Lower lobe of right lung (tissue), 2 donors: ENCODE measurements at regions not wholly inside any gene's neighbourhood (a gene's known extent, or its start where the extent isn't known, plus 50 kb on each side); places are given as distances from the start of the nearest gene placed in this dataset.

Experiments used
- ATAC-seq, 2 donors: fragments of 200-7000 bp; cut with Tn5 transposase; one replicate each; pipeline ENCODE4 v1.9.1; 2020 to 2022; ENCODE audit warnings: mild to moderate bottlenecking in 2 of 2, moderate library complexity in 2 of 2
- DNase-seq: peaks from one replicate; pipeline ENCODE4 v3.0.0-alpha.2; 2020
- H3K27ac ChIP-seq: fragments of 200-600 bp; one replicate; pipeline ENCODE4 v1.8.0; 2022
- H3K27me3 ChIP-seq: fragments of 200-600 bp; one replicate; pipeline ENCODE4 v1.8.0; 2022; ENCODE audit warnings: low read depth
- H3K36me3 ChIP-seq: fragments of 200-600 bp; one replicate; pipeline ENCODE4 v1.8.0; 2022; ENCODE audit warnings: mild to moderate bottlenecking
- H3K4me1 ChIP-seq: fragments of 200-600 bp; one replicate; pipeline ENCODE4 v1.8.0; 2022
- H3K4me3 ChIP-seq: fragments of 200-600 bp; one replicate; pipeline ENCODE4 v1.8.0; 2022; ENCODE audit warnings: mild to moderate bottlenecking
- H3K9me3 ChIP-seq: fragments of 200-600 bp; one replicate; pipeline ENCODE4 v1.8.0; 2022
- intact Hi-C: fragments of 100-400 bp; cut with DNase I; formaldehyde crosslinking; loops from one replicate; pipeline ENCODE4 v1.11.0; 2022
- TF ChIP-seq, protein P1 (sequence below): fragments of 200-600 bp; IDR thresholded peaks from one replicate; pipeline ENCODE4 v1.8.0; 2022; ENCODE audit warnings: antibody characterized with exemption, mild to moderate bottlenecking
- donor health status: DM: no; HTN: yes; CAD: no; lungs with severe emphysema.

DNA sequence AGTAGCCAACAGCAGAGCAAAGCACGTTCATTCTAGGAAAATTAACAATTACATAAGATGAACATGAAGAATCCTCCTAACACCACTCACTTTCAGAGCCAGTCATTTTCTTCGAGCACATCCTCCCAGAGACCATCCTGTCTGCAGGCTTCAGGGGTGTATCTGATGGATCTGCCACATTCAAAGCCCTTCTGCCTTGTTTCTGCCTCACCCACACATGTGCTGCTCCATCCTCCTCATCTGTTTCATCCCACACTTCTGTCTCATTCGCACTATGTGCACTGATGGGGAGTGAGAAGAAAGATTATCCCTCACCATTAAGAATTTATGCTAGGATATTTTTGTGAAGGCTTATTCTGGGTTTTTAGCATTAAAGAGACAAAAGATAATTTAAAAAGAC is 287.9 kb upstream of the PKDCC start:
- Histone ChIP-seq H3K4me3 (no peak overlapping the region), H3K27me3 (no peaks in the 10 kb centered on the region), H3K4me1 (no peaks in the 10 kb centered on the region), H3K9me3 (no peaks in the 10 kb centered on the region), H3K27ac (no peak overlapping the region), H3K36me3 (no peaks in the 10 kb centered on the region)
- ATAC-seq (no peak), DNase-seq (no peak)
- TF ChIP-seq, protein P1, sequence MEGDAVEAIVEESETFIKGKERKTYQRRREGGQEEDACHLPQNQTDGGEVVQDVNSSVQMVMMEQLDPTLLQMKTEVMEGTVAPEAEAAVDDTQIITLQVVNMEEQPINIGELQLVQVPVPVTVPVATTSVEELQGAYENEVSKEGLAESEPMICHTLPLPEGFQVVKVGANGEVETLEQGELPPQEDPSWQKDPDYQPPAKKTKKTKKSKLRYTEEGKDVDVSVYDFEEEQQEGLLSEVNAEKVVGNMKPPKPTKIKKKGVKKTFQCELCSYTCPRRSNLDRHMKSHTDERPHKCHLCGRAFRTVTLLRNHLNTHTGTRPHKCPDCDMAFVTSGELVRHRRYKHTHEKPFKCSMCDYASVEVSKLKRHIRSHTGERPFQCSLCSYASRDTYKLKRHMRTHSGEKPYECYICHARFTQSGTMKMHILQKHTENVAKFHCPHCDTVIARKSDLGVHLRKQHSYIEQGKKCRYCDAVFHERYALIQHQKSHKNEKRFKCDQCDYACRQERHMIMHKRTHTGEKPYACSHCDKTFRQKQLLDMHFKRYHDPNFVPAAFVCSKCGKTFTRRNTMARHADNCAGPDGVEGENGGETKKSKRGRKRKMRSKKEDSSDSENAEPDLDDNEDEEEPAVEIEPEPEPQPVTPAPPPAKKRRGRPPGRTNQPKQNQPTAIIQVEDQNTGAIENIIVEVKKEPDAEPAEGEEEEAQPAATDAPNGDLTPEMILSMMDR: no peak
- intact Hi-C loops: no loop called here

DNA sequence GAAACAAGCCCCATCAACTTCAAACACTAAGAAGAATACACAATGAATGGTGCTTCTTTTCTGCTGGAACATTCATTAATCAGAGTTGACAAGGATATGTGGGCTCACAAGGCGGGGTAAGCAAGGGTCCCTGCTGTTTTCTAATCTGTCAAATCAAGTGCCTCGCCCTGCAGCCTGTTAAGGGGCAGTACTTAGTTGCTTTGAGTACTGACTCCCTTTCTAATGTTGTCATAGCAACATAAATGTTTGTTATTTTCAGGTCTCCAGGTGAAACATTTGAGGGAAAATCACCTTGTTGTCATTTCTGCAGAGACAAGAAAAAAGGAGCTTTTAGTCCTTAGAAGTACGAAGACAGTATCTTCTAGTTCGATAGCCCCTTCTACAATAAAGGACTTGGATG is 284.7 kb upstream of the PKDCC start:
- TF ChIP-seq, protein P1: no peak
- Histone ChIP-seq H3K9me3 (no peaks in the 10 kb centered on the region), H3K27me3 (no peaks in the 10 kb centered on the region), H3K4me3 (no peak overlapping the region), H3K36me3 (no peaks in the 10 kb centered on the region), H3K4me1 (no peaks in the 10 kb centered on the region), H3K27ac (no peak overlapping the region)
- ATAC-seq (no peak), DNase-seq (no peak)
- intact Hi-C loops: no loop called here

DNA sequence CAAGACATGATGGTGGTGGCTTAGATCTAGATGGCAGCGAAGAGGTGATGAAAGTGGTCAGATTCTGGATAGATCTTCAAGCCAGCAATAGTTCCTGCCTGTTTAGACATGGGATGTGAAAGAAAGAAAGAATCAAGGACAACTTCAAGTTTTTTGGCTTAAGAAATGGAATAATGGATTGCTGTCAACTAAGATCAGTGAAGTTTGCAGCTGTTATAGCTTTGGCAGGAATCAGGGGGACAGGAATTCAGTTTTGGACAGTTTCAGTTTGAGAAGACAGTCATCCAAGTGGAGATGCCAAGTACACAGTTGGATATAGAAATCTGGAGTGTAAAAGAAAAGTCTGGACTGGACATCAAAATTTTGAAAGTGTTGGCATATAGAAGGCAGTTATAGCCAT is 283.7 kb upstream of the PKDCC start:
- intact Hi-C loops: no loop called here
- TF ChIP-seq, protein P1: no peak
- H3K4me3 ChIP-seq: no peak overlapping the region
- no peaks in the 10 kb centered on the region for H3K4me1 ChIP-seq
- H3K36me3 ChIP-seq: no peaks in the 10 kb centered on the region
- no peak for DNase-seq
- H3K27me3 ChIP-seq: no peaks in the 10 kb centered on the region
- no peaks in the 10 kb centered on the region for H3K9me3 ChIP-seq
- no peak for ATAC-seq
- H3K27ac ChIP-seq: no peak overlapping the region

DNA sequence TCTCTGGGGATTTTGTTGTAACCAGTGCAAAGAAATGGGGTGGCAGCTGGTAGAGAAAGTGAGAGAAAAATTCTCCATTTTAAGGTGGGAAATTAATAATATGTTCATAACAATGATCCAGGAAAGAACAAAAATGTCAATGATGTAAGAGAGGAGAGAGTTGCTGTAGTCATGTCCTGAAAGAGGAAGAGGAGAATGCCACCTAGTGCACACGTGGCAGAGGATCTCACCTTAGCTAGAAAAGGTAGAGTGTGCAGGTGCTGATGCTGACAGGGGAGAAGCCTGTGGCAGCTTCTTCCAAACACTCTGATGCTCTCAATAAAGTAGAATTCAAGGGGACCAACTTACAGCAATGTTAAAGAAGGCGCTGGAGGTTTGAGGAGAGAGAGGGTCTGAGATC is 282.9 kb upstream of the PKDCC start:
- no peaks in the 10 kb centered on the region for H3K27me3 ChIP-seq
- DNase-seq (no peak), ATAC-seq (no peak)
- no peaks in the 10 kb centered on the region for H3K9me3 ChIP-seq
- H3K36me3 ChIP-seq: no peaks in the 10 kb centered on the region
- H3K4me3 ChIP-seq: no peak overlapping the region
- no peak overlapping the region for H3K27ac ChIP-seq
- no peaks in the 10 kb centered on the region for H3K4me1 ChIP-seq
- TF ChIP-seq, protein P1: no peak
- intact Hi-C loops: no loop called here

DNA sequence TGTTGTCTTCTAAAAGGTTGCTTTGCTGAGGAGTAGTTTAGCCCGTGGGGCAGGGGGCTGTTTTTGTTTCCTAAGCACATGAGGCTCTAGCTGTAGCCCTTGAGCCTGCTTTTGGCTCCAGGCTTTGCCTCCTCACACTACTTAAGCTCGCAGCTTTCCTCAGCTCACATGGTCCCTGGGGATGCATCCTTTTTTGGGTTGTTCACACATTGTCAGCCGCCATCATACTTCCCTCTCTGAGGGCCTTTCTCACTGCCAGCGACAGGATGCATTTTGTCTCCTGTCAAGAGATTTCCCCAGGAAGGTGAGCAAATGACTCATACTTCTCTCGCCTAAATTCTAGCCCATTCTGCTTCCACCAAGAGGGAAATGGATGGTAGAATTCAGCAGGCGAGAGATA is 279.5 kb upstream of the PKDCC start:
- H3K36me3 ChIP-seq: no peaks in the 10 kb centered on the region
- no peaks in the 10 kb centered on the region for H3K9me3 ChIP-seq
- TF ChIP-seq, protein P1: no peak
- intact Hi-C loops: no loop called here
- no peak overlapping the region for H3K27ac ChIP-seq
- ATAC-seq (no peak), DNase-seq (no peak)
- H3K4me3 ChIP-seq: no peak overlapping the region
- no peaks in the 10 kb centered on the region for H3K4me1 ChIP-seq
- H3K27me3 ChIP-seq: no peaks in the 10 kb centered on the region

DNA sequence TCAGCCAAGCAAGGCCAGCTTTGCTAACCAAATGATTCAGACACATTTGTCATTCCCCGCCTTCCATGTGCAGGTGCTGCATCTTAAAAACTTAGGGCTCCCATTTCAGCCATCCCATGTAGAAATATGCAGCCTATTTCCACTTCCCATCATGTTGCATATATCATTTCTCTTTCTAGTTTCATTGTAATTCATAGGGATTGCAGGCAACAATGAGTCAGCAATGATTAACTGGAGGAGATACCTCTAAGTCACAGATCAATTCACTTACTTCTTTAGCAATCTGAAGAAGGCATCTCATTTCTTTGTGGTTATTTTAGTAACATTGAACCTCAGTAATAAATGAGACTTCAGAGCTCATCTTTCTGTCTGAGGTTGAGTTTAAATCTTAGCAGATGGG is 276.1 kb upstream of the PKDCC start:
- intact Hi-C loops: no loop called here
- no peak for ATAC-seq

More for the DNA sequence above, 276.1 kb upstream of the PKDCC start:
- Histone ChIP-seq H3K9me3 (no peaks in the 10 kb centered on the region), H3K36me3 (no peaks in the 10 kb centered on the region), H3K4me1 (no peaks in the 10 kb centered on the region), H3K27ac (no peak overlapping the region), H3K27me3 (no peaks in the 10 kb centered on the region), H3K4me3 (no peak overlapping the region)
- TF ChIP-seq, protein P1: no peak
- DNase-seq: no peak
